Neuronal stem cell (in vitro differentiated cells): ENCODE measurements at regions not wholly inside any gene's neighbourhood (a gene's known extent, or its start where the extent isn't known, plus 50 kb on each side); places are given as distances from the start of the nearest gene placed in this dataset.
"Not testable (repeated sequence)": the region's sequence is repeated elsewhere in the genome, so short reads cannot be mapped to it uniquely, and the experiment has no call there.

Experiments
- DNase-seq: peaks from one replicate; pipeline ENCODE4 v3.0.0-alpha.2; 2013; ENCODE audit warnings: low spot score
- H2AFZ ChIP-seq: one replicate; pipeline ENCODE4 v1.6.1; 2013; ENCODE audit warnings: mild to moderate bottlenecking, low read length, inconsistent platforms
- H2AK5ac ChIP-seq: 2 replicates; pipeline ENCODE4 v1.6.1; 2013; ENCODE audit warnings: low read depth, mild to moderate bottlenecking, inconsistent platforms, low read length, moderate library complexity, mixed read lengths
- H2BK120ac ChIP-seq: 2 replicates; pipeline ENCODE4 v1.6.1; 2013; ENCODE audit warnings: low read depth, mild to moderate bottlenecking, inconsistent platforms, low read length, moderate library complexity, mixed read lengths
- H2BK12ac ChIP-seq: one replicate; pipeline ENCODE4 v1.6.1; 2013; ENCODE audit warnings: low read length, inconsistent platforms
- H2BK15ac ChIP-seq: 2 replicates; pipeline ENCODE4 v1.6.1; 2013; ENCODE audit warnings: mild to moderate bottlenecking, low read length, inconsistent platforms, mixed read lengths
- H2BK5ac ChIP-seq: one replicate; pipeline ENCODE4 v1.6.1; 2013; ENCODE audit warnings: inconsistent platforms, mild to moderate bottlenecking, low read length, moderate library complexity
- H3K14ac ChIP-seq: one replicate; pipeline ENCODE4 v1.6.1; 2013; ENCODE audit warnings: low read length, inconsistent platforms
- H3K18ac ChIP-seq: 2 replicates; pipeline ENCODE4 v1.6.1; 2013; ENCODE audit warnings: low read length, inconsistent platforms
- H3K23ac ChIP-seq: 2 replicates; pipeline ENCODE4 v1.6.1; 2013; ENCODE audit warnings: low read depth, mild to moderate bottlenecking, mixed read lengths, low read length, inconsistent platforms; ENCODE audit not compliant: poor library complexity
- H3K27ac ChIP-seq: replicated peaks from 3 replicates; pipeline ENCODE4 v1.5.1; 2013; ENCODE audit warnings: low read length, inconsistent platforms
- H3K27me3 ChIP-seq, 3 experiments: 2 replicates each; pipeline ENCODE4 v1.6.1; 2013; ENCODE audit warnings: low read length in 3 of 3, mild to moderate bottlenecking in 2 of 3, inconsistent platforms in 1 of 3, low read depth in 1 of 3, mixed read lengths in 1 of 3, moderate library complexity in 1 of 3; ENCODE audit not compliant: control insufficient read depth in 3 of 3, insufficient read depth in 3 of 3
- H3K36me3 ChIP-seq, 2 donors: replicated peaks in 1 of 2; 2 replicates each; pipeline ENCODE4 v1.6.1; 2013; ENCODE audit warnings: low read length in 2 of 2; ENCODE audit not compliant: control insufficient read depth in 2 of 2, insufficient read depth in 2 of 2
- H3K4ac ChIP-seq: 2 replicates; pipeline ENCODE4 v1.6.1; 2013; ENCODE audit warnings: inconsistent platforms, mild to moderate bottlenecking, low read length, moderate library complexity
- H3K4me1 ChIP-seq, 2 donors: 1 replicate in 1 of 2; 2 replicates in 1 of 2; pipeline ENCODE4 v1.6.1; 2013; ENCODE audit warnings: low read length in 2 of 2, low read depth in 1 of 2; ENCODE audit not compliant: control insufficient read depth in 2 of 2, insufficient read depth in 1 of 2
- H3K4me2 ChIP-seq: one replicate; pipeline ENCODE4 v1.6.1; 2013; ENCODE audit warnings: mild to moderate bottlenecking, low read length, inconsistent platforms; ENCODE audit not compliant: insufficient read depth, poor library complexity, severe bottlenecking
- H3K4me3 ChIP-seq, 2 donors: 2 replicates each; pipeline ENCODE4 v1.5.1; 2013; ENCODE audit warnings: low read length in 2 of 2, mild to moderate bottlenecking in 2 of 2, inconsistent platforms in 1 of 2, moderate library complexity in 1 of 2
- H3K79me1 ChIP-seq: one replicate; pipeline ENCODE4 v1.6.1; 2013; ENCODE audit warnings: low read depth, mild to moderate bottlenecking, inconsistent platforms, low read length, moderate library complexity
- H3K9ac ChIP-seq: one replicate; pipeline ENCODE4 v1.6.1; 2013; ENCODE audit warnings: mild to moderate bottlenecking, low read depth, low read length, inconsistent platforms; ENCODE audit not compliant: poor library complexity
- H3K9me3 ChIP-seq, 2 donors: replicated peaks in 1 of 2; 2 replicates each; pipeline versions ENCODE3 to v1.6.1; 2013; ENCODE audit warnings: low read length in 2 of 2, mild to moderate bottlenecking in 2 of 2, inconsistent platforms in 1 of 2, low read depth in 1 of 2, mixed read lengths in 1 of 2, moderate library complexity in 1 of 2; ENCODE audit not compliant: control insufficient read depth in 2 of 2, insufficient read depth in 1 of 2
- H4K8ac ChIP-seq: one replicate; pipeline ENCODE4 v1.6.1; 2013; ENCODE audit warnings: low read depth, mild to moderate bottlenecking, inconsistent platforms, low read length, moderate library complexity
- H4K91ac ChIP-seq: one replicate; pipeline ENCODE4 v1.6.1; 2013; ENCODE audit warnings: low read length, low read depth, mild to moderate bottlenecking, inconsistent platforms; ENCODE audit not compliant: poor library complexity
- WGBS, 2 donors: extraction: QIAGEN DNeasy Blood & Tissue Kit; methylation state at CpG; one replicate each; pipeline ENCODE4 v1.1.7; 2013; ENCODE audit warnings: missing lambda C conversion rate in 2 of 2, mixed read lengths in 1 of 2; ENCODE audit not compliant: insufficient read length in 2 of 2, insufficient replicate concordance in 1 of 2; ENCODE audit errors: extremely low coverage in 2 of 2; 5-methylcytosine and 5-hydroxymethylcytosine counted together

GRCh38 chr14:106069804-106070625 lies 543.6 kb downstream of the TMEM121 start:
- Histone ChIP-seq H4K91ac (no peak overlapping the region), H2AFZ (no peak overlapping the region), H2BK5ac (no peak overlapping the region), H3K9me3 (peaks cover 0 to 20% of the 10 kb centered on the region in 2 donors), H3K4me2 (no peak overlapping the region), H3K4ac (no peak overlapping the region), H2BK12ac (no peak overlapping the region), H3K27ac (no peak overlapping the region), H3K14ac (no peak overlapping the region), H3K18ac (no peak overlapping the region), H3K23ac (no peak overlapping the region), H2BK120ac (no peak overlapping the region), H3K9ac (no peak overlapping the region), H3K4me1 (no peaks in the 10 kb centered on the region), H2AK5ac (no peak overlapping the region), H3K79me1 (peaks cover 3% of the 10 kb centered on the region), H3K36me3 (no peaks in the 10 kb centered on the region), H3K27me3 (no peaks in the 10 kb centered on the region), H2BK15ac (no peak overlapping the region), H4K8ac (no peak overlapping the region), H3K4me3 (no peak overlapping the region)
- WGBS, 2 donors, result no CpG with 5 or more reads among the region's 3 CpGs
- no peak for DNase-seq

DNA sequence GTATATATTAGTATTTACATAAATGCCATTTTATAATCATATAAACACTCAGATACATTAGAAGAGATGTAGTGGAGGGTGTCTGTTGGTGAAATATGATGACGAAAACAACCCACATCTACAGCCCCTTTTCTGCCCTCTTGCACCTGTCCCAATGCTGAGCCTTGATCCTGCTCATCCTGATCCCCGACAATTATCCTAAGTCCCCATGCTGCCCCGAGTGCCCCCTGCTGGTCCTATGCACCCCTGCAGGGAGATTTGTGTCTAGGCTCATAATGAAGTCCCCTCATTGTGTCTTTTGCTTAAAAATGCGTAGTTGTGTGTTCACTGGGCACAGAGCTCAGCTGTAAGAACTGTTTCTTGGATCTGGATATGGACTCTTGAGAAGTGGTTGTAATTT lies 554.5 kb downstream of the TMEM121 start:
- H3K18ac ChIP-seq, result no peak overlapping the region
- no peak overlapping the region for H4K8ac ChIP-seq
- no peak overlapping the region for H2BK5ac ChIP-seq
- no peak for DNase-seq
- H3K4me3 ChIP-seq, result no peak overlapping the region
- no peak overlapping the region for H2BK15ac ChIP-seq
- H3K9ac ChIP-seq, result no peak overlapping the region
- no peak overlapping the region for H4K91ac ChIP-seq
- H3K79me1 ChIP-seq, result no peaks in the 10 kb centered on the region
- H3K27me3 ChIP-seq, result no peaks in the 10 kb centered on the region
- no peak overlapping the region for H2AK5ac ChIP-seq
- no peaks in the 10 kb centered on the region for H3K4me1 ChIP-seq
- H3K23ac ChIP-seq, result no peak overlapping the region
- H2AFZ ChIP-seq, result no peak overlapping the region
- no peaks in the 10 kb centered on the region for H3K36me3 ChIP-seq
- no peak overlapping the region for H3K27ac ChIP-seq
- no CpG with 5 or more reads among the region's 4 CpGs for WGBS, 2 donors
- H2BK12ac ChIP-seq, result no peak overlapping the region
- H3K9me3 ChIP-seq, result no peaks in the 10 kb centered on the region
- no peak overlapping the region for H3K14ac ChIP-seq
- no peak overlapping the region for H2BK120ac ChIP-seq
- H3K4me2 ChIP-seq, result no peak overlapping the region
- no peak overlapping the region for H3K4ac ChIP-seq

DNA sequence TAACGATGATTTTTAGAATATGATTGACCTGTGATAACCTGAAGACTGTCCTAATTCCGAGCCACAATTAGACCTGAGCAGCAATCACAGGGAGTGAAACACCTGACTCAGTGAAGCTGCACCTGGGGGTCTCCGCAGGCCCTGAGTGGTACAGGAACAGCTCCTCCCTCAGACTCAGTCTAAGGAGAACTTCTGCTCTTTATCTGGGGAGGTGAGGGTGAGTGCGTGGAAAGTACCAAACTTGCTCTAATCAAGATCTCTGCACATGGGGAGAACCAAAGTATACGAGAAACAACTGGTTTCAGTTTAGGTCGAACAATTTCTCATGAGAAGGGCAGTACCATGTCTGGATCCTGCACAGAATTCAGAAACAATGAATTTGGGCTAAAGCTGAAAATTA lies 555.3 kb downstream of the TMEM121 start:
- not testable (repeated sequence) for H3K23ac ChIP-seq, H3K4me2 ChIP-seq, H3K9me3 ChIP-seq, H2BK15ac ChIP-seq, H3K4me1 ChIP-seq, H3K27me3 ChIP-seq, H3K36me3 ChIP-seq, H3K9ac ChIP-seq, DNase-seq, H2BK5ac ChIP-seq, H3K79me1 ChIP-seq, H3K14ac ChIP-seq, H2BK120ac ChIP-seq, H3K27ac ChIP-seq, H3K18ac ChIP-seq, H3K4ac ChIP-seq, H2AFZ ChIP-seq, H4K91ac ChIP-seq, H4K8ac ChIP-seq, H2AK5ac ChIP-seq, H3K4me3 ChIP-seq, H2BK12ac ChIP-seq
- no CpG with 5 or more reads among the region's 6 CpGs for WGBS, 2 donors

GRCh38 chr14:106083082-106083481 lies 556.7 kb downstream of the TMEM121 start:
- H2BK12ac ChIP-seq, result no peak overlapping the region
- H3K36me3 ChIP-seq, result no peaks in the 10 kb centered on the region
- H3K27ac ChIP-seq, result no peak overlapping the region
- no peak overlapping the region for H4K91ac ChIP-seq
- H3K9ac ChIP-seq, result no peak overlapping the region
- H3K23ac ChIP-seq, result no peak overlapping the region
- H2BK5ac ChIP-seq, result no peak overlapping the region
- no peak overlapping the region for H2AFZ ChIP-seq
- H3K9me3 ChIP-seq, result no peaks in the 10 kb centered on the region
- H3K18ac ChIP-seq, result no peak overlapping the region
- no peak overlapping the region for H2BK120ac ChIP-seq
- no peak overlapping the region for H4K8ac ChIP-seq
- no CpG with 5 or more reads among the region's 2 CpGs for WGBS, 2 donors
- H3K79me1 ChIP-seq, result no peaks in the 10 kb centered on the region
- H3K14ac ChIP-seq, result no peak overlapping the region
- no peak overlapping the region for H2AK5ac ChIP-seq
- H2BK15ac ChIP-seq, result no peak overlapping the region
- no peak overlapping the region for H3K4me3 ChIP-seq
- no peak overlapping the region for H3K4me2 ChIP-seq
- no peaks in the 10 kb centered on the region for H3K4me1 ChIP-seq
- no peak for DNase-seq
- no peak overlapping the region for H3K4ac ChIP-seq
- H3K27me3 ChIP-seq, result no peaks in the 10 kb centered on the region
